H9 (cell line): ENCODE measurements at regions not wholly inside any gene's neighbourhood (a gene's known extent, or its start where the extent isn't known, plus 50 kb on each side); places are given as distances from the start of the nearest gene placed in this dataset.

ENCODE experiments used
- DNase-seq: peaks from one replicate; pipeline ENCODE4 v3.0.0-alpha.2; 2017
- H2AFZ ChIP-seq: one replicate; pipeline ENCODE4 v1.6.1; 2013; ENCODE audit warnings: mild to moderate bottlenecking, low read length, control low read depth, moderate library complexity
- H2AK5ac ChIP-seq: 2 replicates; pipeline ENCODE4 v1.6.1; 2013; ENCODE audit warnings: low read length, control low read depth, mixed read lengths; ENCODE audit not compliant: insufficient read length
- H2BK120ac ChIP-seq: one replicate; pipeline ENCODE4 v1.6.1; 2013; ENCODE audit warnings: low read depth, mild to moderate bottlenecking, low read length, control low read depth, inconsistent platforms; ENCODE audit not compliant: poor library complexity, severe bottlenecking
- H2BK12ac ChIP-seq: 2 replicates; pipeline ENCODE4 v1.6.1; 2013; ENCODE audit warnings: low read length, control low read depth, mixed read lengths, low read depth; ENCODE audit not compliant: insufficient read length
- H2BK15ac ChIP-seq: 2 replicates; pipeline ENCODE4 v1.6.1; 2013; ENCODE audit warnings: low read depth, low read length, control low read depth
- H2BK20ac ChIP-seq: one replicate; pipeline ENCODE4 v1.6.1; 2013; ENCODE audit warnings: low read depth, mild to moderate bottlenecking, low read length, control low read depth, inconsistent platforms; ENCODE audit not compliant: poor library complexity, severe bottlenecking
- H2BK5ac ChIP-seq: 2 replicates; pipeline ENCODE4 v1.6.1; 2013; ENCODE audit warnings: low read length, control low read depth, mixed read lengths; ENCODE audit not compliant: insufficient read length
- H3K14ac ChIP-seq: 2 replicates; pipeline ENCODE4 v1.6.1; 2013; ENCODE audit warnings: low read length, control low read depth; ENCODE audit not compliant: insufficient read depth
- H3K18ac ChIP-seq: 2 replicates; pipeline ENCODE4 v1.6.1; 2013; ENCODE audit warnings: low read depth, mild to moderate bottlenecking, mixed read lengths, low read length, control low read depth; ENCODE audit not compliant: insufficient read length
- H3K23ac ChIP-seq: 2 replicates; pipeline ENCODE4 v1.6.1; 2013; ENCODE audit warnings: low read length, control low read depth, mixed read lengths, low read depth; ENCODE audit not compliant: insufficient read length
- H3K23me2 ChIP-seq: 2 replicates; pipeline ENCODE4 v1.6.1; 2013; ENCODE audit warnings: low read depth, mild to moderate bottlenecking, mixed read lengths, low read length, control low read depth; ENCODE audit not compliant: insufficient read length, poor library complexity, severe bottlenecking
- H3K27ac ChIP-seq: 2 replicates; pipeline ENCODE4 v1.5.1; 2013; ENCODE audit warnings: low read length, control low read depth, mixed read lengths, low read depth; ENCODE audit not compliant: insufficient read length
- H3K27me3 ChIP-seq: 2 replicates; pipeline ENCODE4 v1.6.1; 2013; ENCODE audit warnings: low read length, control low read depth, inconsistent platforms; ENCODE audit not compliant: insufficient read depth
- H3K4ac ChIP-seq: 2 replicates; pipeline ENCODE4 v1.6.1; 2013; ENCODE audit warnings: low read depth, mild to moderate bottlenecking, control low read depth, inconsistent platforms, low read length, moderate library complexity
- H3K4me1 ChIP-seq: 2 replicates; pipeline ENCODE4 v1.6.1; 2013; ENCODE audit warnings: low read length, control low read depth, inconsistent platforms; ENCODE audit not compliant: insufficient read depth
- H3K4me2 ChIP-seq: 2 replicates; pipeline ENCODE4 v1.6.1; 2013; ENCODE audit warnings: low read length, control low read depth, mixed read lengths; ENCODE audit not compliant: insufficient read length, insufficient read depth
- H3K56ac ChIP-seq: 2 replicates; pipeline ENCODE4 v1.6.1; 2013; ENCODE audit warnings: low read depth, mild to moderate bottlenecking, mixed read lengths, low read length, control low read depth; ENCODE audit not compliant: insufficient read length
- H3K79me1 ChIP-seq: 2 replicates; pipeline ENCODE4 v1.6.1; 2013; ENCODE audit warnings: low read depth, mild to moderate bottlenecking, moderate library complexity, low read length, control low read depth, inconsistent platforms; ENCODE audit not compliant: insufficient read depth, poor library complexity, severe bottlenecking
- H3K79me2 ChIP-seq: 2 replicates; pipeline ENCODE4 v1.6.1; 2013; ENCODE audit warnings: low read length, control low read depth, inconsistent platforms; ENCODE audit not compliant: insufficient read depth
- H3K9ac ChIP-seq: 2 replicates; pipeline ENCODE4 v1.6.1; 2013; ENCODE audit warnings: low read length, control low read depth, mixed read lengths; ENCODE audit not compliant: insufficient read length; ENCODE audit errors: extremely low read depth
- H3K9me3 ChIP-seq: one replicate; pipeline ENCODE4 v1.6.1; 2013; ENCODE audit warnings: low read depth, low read length, inconsistent platforms; ENCODE audit not compliant: control insufficient read depth
- H3T11ph ChIP-seq: one replicate; pipeline ENCODE4 v1.6.1; 2013; ENCODE audit warnings: mild to moderate bottlenecking, low read length, control low read depth, inconsistent platforms
- H4K20me1 ChIP-seq: one replicate; pipeline ENCODE4 v1.6.1; 2013; ENCODE audit not compliant: control insufficient read depth, insufficient read length, insufficient read depth
- H4K5ac ChIP-seq: 2 replicates; pipeline ENCODE4 v1.6.1; 2013; ENCODE audit warnings: low read depth, mild to moderate bottlenecking, mixed read lengths, low read length, control low read depth; ENCODE audit not compliant: insufficient read length
- H4K8ac ChIP-seq: replicated peaks from 2 replicates; pipeline ENCODE4 v1.6.1; 2013; ENCODE audit warnings: low read length, control low read depth, mixed read lengths, low read depth; ENCODE audit not compliant: insufficient read length
- H4K91ac ChIP-seq: 2 replicates; pipeline ENCODE4 v1.6.1; 2013; ENCODE audit warnings: low read depth, mild to moderate bottlenecking, moderate library complexity, mixed read lengths, low read length, control low read depth; ENCODE audit not compliant: insufficient read length
- H3K27ac Mint-ChIP-seq, 3 experiments: 2 replicates in 2 of 3; 3 replicates in 1 of 3; pipeline ENCODE4 v1.8.0; 2020 to 2021; ENCODE audit warnings: mixed read lengths in 3 of 3, mild to moderate bottlenecking in 1 of 3, moderate library complexity in 1 of 3
- H3K27me3 Mint-ChIP-seq: 2 replicates; pipeline ENCODE4 v1.8.0; 2021; ENCODE audit warnings: low read depth, mild to moderate bottlenecking, moderate library complexity, mixed read lengths
- H3K36me3 Mint-ChIP-seq, 3 experiments: 2 replicates in 2 of 3; 3 replicates in 1 of 3; pipeline ENCODE4 v1.8.0; 2020 to 2021; ENCODE audit warnings: low read depth in 3 of 3, mixed read lengths in 3 of 3; ENCODE audit not compliant: insufficient read depth in 1 of 3
- H3K4me1 Mint-ChIP-seq, 2 experiments: 2 replicates each; pipeline ENCODE4 v1.8.0; 2020; ENCODE audit warnings: mixed read lengths in 2 of 2
- H3K4me3 Mint-ChIP-seq, 2 experiments: 2 replicates in 1 of 2; 3 replicates in 1 of 2; pipeline ENCODE4 v1.8.0; 2020 to 2021; ENCODE audit warnings: mild to moderate bottlenecking in 2 of 2, mixed read lengths in 2 of 2, moderate library complexity in 1 of 2
- H3K9me3 Mint-ChIP-seq, 2 experiments: 2 replicates in 1 of 2; 3 replicates in 1 of 2; pipeline ENCODE4 v1.8.0; 2020; ENCODE audit warnings: mild to moderate bottlenecking in 2 of 2, mixed read lengths in 2 of 2, moderate library complexity in 1 of 2
- CTCF ChIP-seq: fragments of 200-600 bp; sonication (generic); conservative IDR thresholded peaks from 3 replicates; pipeline ENCODE4 v1.8.0; 2021; ENCODE audit warnings: antibody characterized with exemption, mild to moderate bottlenecking
- WGBS: extraction: QIAGEN DNeasy Blood & Tissue Kit; methylation state at CpG from one replicate; pipeline ENCODE4 v1.1.7; 2013; ENCODE audit warnings: missing lambda C conversion rate, low lambda C conversion rate, mixed read lengths; ENCODE audit not compliant: insufficient read length; ENCODE audit errors: extremely low coverage; 5-methylcytosine and 5-hydroxymethylcytosine counted together

- Histone ChIP-seq H2BK20ac (no peak overlapping the region), H3K27ac (no peak overlapping the region), H2BK5ac (no peak overlapping the region), H4K8ac (no peak overlapping the region), H3K14ac (no peak overlapping the region), H3K79me1 (no peaks in the 10 kb centered on the region), H3K4ac (no peak overlapping the region), H3K9ac (no peak overlapping the region), H4K5ac (no peak overlapping the region), H3K4me2 (no peak overlapping the region), H3K9me3 (no peaks in the 10 kb centered on the region), H2BK120ac (no peak overlapping the region), H3K79me2 (no peaks in the 10 kb centered on the region), H2AFZ (no peak overlapping the region), H3K4me1 (no peaks in the 10 kb centered on the region), H3K23ac (no peak overlapping the region), H3T11ph (no peak overlapping the region), H4K91ac (no peak overlapping the region), H3K18ac (no peak overlapping the region), H2BK12ac (no peak overlapping the region), H2AK5ac (no peak overlapping the region), H3K23me2 (no peaks in the 10 kb centered on the region), H3K56ac (no peak overlapping the region), H4K20me1 (no peaks in the 10 kb centered on the region), H2BK15ac (no peak overlapping the region), H3K27me3 (no peaks in the 10 kb centered on the region)
- Mint-ChIP-seq H3K27ac (no peak overlapping the region), H3K4me1 (no peaks in the 10 kb centered on the region; a peak in 1 of 4 replicates), H3K4me3 (no peak overlapping the region), H3K36me3 (peaks cover 0 to 6% (median 0%) of the 10 kb centered on the region in 3 experiments; a peak in 1 of 7 replicates), H3K27me3 (no peaks in the 10 kb centered on the region), H3K9me3 (peaks cover 0 to 3% of the 10 kb centered on the region in 2 experiments; a peak in 4 of 5 replicates)
- WGBS = no CpG with 5 or more reads among the region's 4 CpGs
- no peak for DNase-seq
- TF ChIP-seq CTCF = no peak
Observed at GRCh38 chr12:91556909-91557308, 374.3 kb upstream of the DCN start.
